Naive B cell (primary cell): ENCODE measurements at regions not wholly inside any gene's neighbourhood (a gene's known extent, or its start where the extent isn't known, plus 50 kb on each side); places are given as distances from the start of the nearest gene placed in this dataset.

Experiments
- ATAC-seq, 2 donors: fragments of 150-1000 bp; cut with Tn5 transposase; 2 replicates each; pipeline ENCODE4 v1.10.0; 2021; ENCODE audit warnings: low read depth in 2 of 2, mild to moderate bottlenecking in 2 of 2, moderate library complexity in 2 of 2
- DNase-seq: peaks from one replicate; pipeline ENCODE4 v3.0.0; 2022
- H3K27ac Mint-ChIP-seq, 6 donors: one replicate each; pipeline ENCODE4 v1.8.0; 2020 to 2022; ENCODE audit warnings: mild to moderate bottlenecking in 6 of 6, mixed read lengths in 6 of 6, moderate library complexity in 5 of 6, inconsistent platforms in 2 of 6
- H3K27me3 Mint-ChIP-seq, 3 donors: one replicate each; pipeline ENCODE4 v1.8.0; 2021 to 2022; ENCODE audit warnings: mixed read lengths in 3 of 3, mild to moderate bottlenecking in 1 of 3
- H3K36me3 Mint-ChIP-seq, 2 donors: one replicate each; pipeline ENCODE4 v1.8.0; 2020 to 2022; ENCODE audit warnings: mixed read lengths in 2 of 2, inconsistent platforms in 1 of 2, mild to moderate bottlenecking in 1 of 2
- H3K4me1 Mint-ChIP-seq, 3 donors: one replicate each; pipeline ENCODE4 v1.8.0; 2020 to 2022; ENCODE audit warnings: mixed read lengths in 3 of 3, inconsistent platforms in 1 of 3, mild to moderate bottlenecking in 1 of 3, moderate library complexity in 1 of 3
- H3K4me3 Mint-ChIP-seq, 8 donors: one replicate each; pipeline ENCODE4 v1.8.0; 2020 to 2022; ENCODE audit warnings: mild to moderate bottlenecking in 8 of 8, mixed read lengths in 8 of 8, moderate library complexity in 8 of 8, inconsistent platforms in 2 of 8
- H3K9me3 Mint-ChIP-seq, 7 donors: one replicate each; pipeline ENCODE4 v1.8.0; 2020 to 2022; ENCODE audit warnings: mixed read lengths in 7 of 7, mild to moderate bottlenecking in 5 of 7, inconsistent platforms in 2 of 7, moderate library complexity in 1 of 7

DNA sequence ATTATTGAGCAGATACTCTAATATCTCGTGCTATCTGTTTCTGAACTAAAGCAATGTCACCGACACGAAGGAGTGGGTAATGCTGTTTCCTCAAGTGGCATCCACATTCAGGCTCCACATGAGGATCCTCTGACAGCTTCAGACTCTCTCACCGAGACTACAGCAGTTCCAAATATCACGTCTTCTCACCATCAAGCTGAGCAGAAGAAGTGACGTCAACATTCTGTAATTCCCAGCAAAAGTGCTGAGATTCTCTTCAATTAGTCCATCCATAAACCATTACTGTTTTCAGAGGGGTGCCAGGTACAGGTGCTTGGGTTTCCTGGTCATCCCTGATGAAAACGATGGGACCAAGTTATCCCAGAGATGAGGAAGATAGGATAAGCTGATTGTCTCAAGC lies 110.0 kb upstream of the DACH1 start:
- Mint-ChIP-seq H3K9me3 (peaks cover 0 to 9% (median 1%) of the 10 kb centered on the region in 7 donors), H3K27me3 (peaks cover 0 to 4% (median 0%) of the 10 kb centered on the region in 3 donors), H3K4me1 (no peaks in the 10 kb centered on the region), H3K27ac (no peak overlapping the region), H3K4me3 (no peak overlapping the region), H3K36me3 (no peaks in the 10 kb centered on the region)
- ATAC-seq (no peak), DNase-seq (no peak)

DNA sequence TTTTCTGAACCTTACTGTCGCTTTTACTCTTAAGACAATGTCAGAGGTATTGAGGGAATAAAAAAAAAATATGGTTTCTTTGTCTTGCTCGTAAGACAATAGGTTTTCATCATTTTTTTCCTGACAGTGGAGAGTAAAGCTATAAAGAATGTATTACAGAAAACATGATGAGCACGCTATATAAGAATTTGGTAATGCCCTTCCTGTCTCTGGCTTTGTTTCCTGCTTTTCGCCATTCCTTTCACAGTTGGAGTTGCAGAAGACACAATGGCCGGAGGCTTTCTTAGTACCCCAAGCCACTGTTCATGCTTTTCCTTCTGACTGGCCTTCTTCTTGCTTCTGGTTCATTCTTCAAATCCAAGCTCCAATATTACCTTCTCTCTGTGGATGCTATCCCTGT lies 101.0 kb upstream of the DACH1 start:
- no peaks in the 10 kb centered on the region for H3K27me3 Mint-ChIP-seq
- H3K27ac Mint-ChIP-seq: no peak overlapping the region

DNA sequence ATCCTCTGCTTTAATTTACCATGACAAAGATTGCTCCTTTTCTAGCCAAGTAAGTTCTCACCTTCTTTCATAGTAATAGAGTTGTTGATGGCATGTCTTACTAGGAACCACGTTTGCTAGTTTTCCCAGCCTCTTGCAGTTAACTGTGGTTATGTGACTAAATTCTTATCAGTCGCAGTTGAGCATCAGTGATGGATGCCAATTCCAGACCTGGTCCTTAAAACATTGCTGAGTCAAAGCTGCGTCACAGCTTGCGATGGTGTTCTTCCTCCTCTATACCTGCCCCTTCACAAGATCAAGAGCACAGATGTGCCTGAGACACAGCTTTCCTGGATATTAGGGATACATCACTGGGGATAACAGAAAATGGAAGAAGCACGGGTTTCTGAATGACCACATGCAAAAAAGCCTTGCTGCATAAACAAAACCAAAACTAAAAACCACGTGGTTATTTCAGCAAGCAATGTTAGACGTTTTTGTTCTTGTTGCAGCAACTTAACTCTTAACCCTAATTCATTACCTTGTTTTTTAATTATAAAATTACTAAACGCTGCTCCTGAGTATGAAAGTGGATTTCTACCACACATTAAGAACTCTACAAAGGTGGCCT lies 97.6 kb upstream of the DACH1 start:
- Mint-ChIP-seq H3K9me3 (peaks cover 0 to 2% (median 0%) of the 10 kb centered on the region in 7 donors), H3K36me3 (no peaks in the 10 kb centered on the region), H3K27ac (peak overlapping the region in 3 of 6 donors; percentile 0 to 59 (median 3)), H3K4me1 (no peaks in the 10 kb centered on the region), H3K27me3 (no peaks in the 10 kb centered on the region), H3K4me3 (peak overlapping the region in 6 of 8 donors; percentile 3 to 56 (median 30))
- DNase-seq: no peak
- ATAC-seq: no peak

More for the DNA sequence above, 101.0 kb upstream of the DACH1 start:
- no peak for DNase-seq
- no peak for ATAC-seq
- Mint-ChIP-seq H3K4me1 (no peaks in the 10 kb centered on the region), H3K4me3 (no peak overlapping the region), H3K36me3 (no peaks in the 10 kb centered on the region), H3K9me3 (peaks cover 0 to 2% (median 0%) of the 10 kb centered on the region in 7 donors)

DNA sequence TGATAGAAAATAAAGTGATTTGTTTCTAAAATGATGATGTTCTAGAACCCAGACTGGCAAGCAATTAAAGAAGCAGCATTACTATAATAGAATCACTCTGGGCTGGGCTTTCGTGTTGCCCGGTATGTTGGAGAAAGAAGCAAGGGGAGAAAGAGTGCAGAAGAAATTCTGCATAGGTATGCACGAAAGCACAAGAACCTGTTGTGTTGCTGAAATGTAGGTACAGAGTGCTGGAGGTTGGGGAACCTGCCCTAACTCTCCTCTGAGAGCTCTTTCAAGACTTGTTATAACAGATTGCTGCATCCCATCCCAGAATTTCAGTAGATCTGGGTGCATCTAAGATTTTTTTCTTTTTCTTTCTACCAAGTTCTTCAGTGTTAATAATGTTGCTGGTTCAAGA lies 95.7 kb upstream of the DACH1 start:
- Mint-ChIP-seq H3K4me3 (no peak overlapping the region), H3K36me3 (no peaks in the 10 kb centered on the region), H3K4me1 (no peaks in the 10 kb centered on the region), H3K27ac (no peak overlapping the region), H3K9me3 (no peaks in the 10 kb centered on the region), H3K27me3 (no peaks in the 10 kb centered on the region)
- DNase-seq (no peak), ATAC-seq (no peak)

DNA sequence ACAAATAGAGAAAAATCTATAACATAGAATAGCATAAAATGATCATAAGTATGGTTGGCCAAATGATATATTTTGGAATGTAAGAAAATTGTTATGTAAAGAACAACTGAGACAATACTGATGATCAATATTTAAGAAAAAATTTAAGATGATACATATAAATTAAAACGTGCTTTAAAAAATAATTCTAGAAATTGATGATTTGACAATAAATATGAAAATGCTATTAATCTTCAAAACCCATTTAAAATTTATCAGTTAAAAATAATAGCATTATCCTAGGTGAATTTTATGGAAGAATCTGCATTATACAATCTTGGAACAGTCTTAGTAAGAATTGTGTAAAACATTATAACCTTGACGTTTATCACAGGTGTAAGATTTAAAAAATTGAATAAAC lies 95.1 kb upstream of the DACH1 start:
- no peak overlapping the region for H3K4me3 Mint-ChIP-seq
- no peak overlapping the region for H3K27ac Mint-ChIP-seq
- no peaks in the 10 kb centered on the region for H3K27me3 Mint-ChIP-seq
- ATAC-seq (no peak), DNase-seq (no peak)
- H3K36me3 Mint-ChIP-seq: no peaks in the 10 kb centered on the region
- no peaks in the 10 kb centered on the region for H3K4me1 Mint-ChIP-seq
- no peaks in the 10 kb centered on the region for H3K9me3 Mint-ChIP-seq

DNA sequence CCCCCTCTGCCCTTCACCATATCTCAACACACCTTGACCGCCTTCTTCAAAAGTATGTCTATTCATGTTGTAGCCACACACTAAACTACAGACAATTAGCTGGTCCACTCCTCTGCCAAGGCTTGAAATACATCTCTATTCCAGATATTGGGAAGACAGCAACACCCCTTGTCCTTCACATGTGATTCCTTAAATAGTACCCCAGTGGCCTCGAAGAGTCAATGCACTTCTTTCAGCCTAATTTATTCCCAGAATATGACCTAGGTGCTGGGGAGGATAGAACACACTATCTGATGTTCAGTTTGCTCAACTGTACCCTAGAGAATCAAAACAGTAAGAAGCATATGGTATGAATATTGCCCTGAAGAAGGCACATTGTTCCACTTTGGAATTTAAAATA lies 82.4 kb upstream of the DACH1 start:
- Mint-ChIP-seq H3K27ac (no peak overlapping the region), H3K9me3 (peaks cover 0 to 5% (median 1%) of the 10 kb centered on the region in 7 donors), H3K4me3 (no peak overlapping the region), H3K27me3 (no peaks in the 10 kb centered on the region), H3K36me3 (no peaks in the 10 kb centered on the region), H3K4me1 (no peaks in the 10 kb centered on the region)
- ATAC-seq (no peak), DNase-seq (no peak)

DNA sequence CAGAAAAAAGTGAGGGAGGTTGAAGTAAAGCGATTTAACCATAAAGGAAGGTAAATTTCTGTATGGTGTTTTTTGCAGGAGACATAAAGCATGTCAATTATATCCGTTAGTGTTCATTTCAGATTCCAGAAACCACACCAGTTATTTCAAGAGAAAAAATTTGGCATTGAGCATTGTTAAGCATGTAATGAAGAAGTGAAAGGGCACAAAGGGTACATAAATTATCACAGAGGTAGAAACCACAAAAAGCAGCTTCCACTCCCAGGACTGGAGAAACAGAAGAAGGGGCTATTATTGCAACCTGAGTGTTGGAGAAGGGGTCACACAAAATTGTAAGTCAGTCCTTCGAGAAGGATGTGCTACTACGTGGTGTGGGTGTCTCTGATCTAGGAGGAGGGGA lies 72.2 kb upstream of the DACH1 start:
- H3K36me3 Mint-ChIP-seq: no peaks in the 10 kb centered on the region
- H3K9me3 Mint-ChIP-seq: no peaks in the 10 kb centered on the region
- DNase-seq: no peak
- no peaks in the 10 kb centered on the region for H3K27me3 Mint-ChIP-seq
- H3K4me3 Mint-ChIP-seq: no peak overlapping the region
- no peaks in the 10 kb centered on the region for H3K4me1 Mint-ChIP-seq
- no peak for ATAC-seq
- H3K27ac Mint-ChIP-seq: peak overlapping the region in 1 of 6 donors; percentile 17

DNA sequence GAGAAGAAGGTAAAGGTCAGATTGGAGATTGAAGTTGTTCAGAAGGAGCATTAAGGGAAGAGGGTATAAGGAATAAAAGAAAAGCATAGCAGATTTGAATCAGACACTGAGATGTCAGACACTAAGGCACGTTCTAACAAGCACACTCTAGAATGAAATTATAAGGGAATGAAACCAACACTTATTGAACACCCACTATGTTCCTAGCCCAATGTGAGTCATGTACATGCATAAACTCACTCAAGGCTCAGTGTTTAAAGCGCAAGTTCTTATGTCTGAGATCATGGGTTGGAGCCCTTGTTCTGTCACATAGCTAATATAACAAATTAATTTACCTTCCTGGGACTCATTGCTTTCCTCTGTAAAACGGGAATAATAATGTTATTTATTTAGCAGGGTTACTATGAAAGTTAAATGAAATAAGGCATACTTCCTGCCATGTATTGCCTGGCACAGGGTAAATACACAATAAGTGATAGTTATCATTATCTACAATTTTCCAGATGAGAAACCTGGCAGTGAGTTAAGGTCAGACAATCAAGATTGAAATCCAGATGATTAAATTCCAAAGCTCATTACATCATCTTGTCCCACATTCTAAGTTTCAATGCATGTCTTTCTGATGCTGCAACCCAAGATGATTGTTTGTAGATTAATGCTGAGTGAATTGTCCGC lies 68.3 kb upstream of the DACH1 start:
- no peaks in the 10 kb centered on the region for H3K36me3 Mint-ChIP-seq
- no peaks in the 10 kb centered on the region for H3K4me1 Mint-ChIP-seq
- ATAC-seq (no peak), DNase-seq (no peak)
- H3K4me3 Mint-ChIP-seq: no peak overlapping the region
- H3K27ac Mint-ChIP-seq: no peak overlapping the region
- no peaks in the 10 kb centered on the region for H3K27me3 Mint-ChIP-seq
- H3K9me3 Mint-ChIP-seq: peaks cover 0 to 4% (median 0%) of the 10 kb centered on the region in 7 donors

DNA sequence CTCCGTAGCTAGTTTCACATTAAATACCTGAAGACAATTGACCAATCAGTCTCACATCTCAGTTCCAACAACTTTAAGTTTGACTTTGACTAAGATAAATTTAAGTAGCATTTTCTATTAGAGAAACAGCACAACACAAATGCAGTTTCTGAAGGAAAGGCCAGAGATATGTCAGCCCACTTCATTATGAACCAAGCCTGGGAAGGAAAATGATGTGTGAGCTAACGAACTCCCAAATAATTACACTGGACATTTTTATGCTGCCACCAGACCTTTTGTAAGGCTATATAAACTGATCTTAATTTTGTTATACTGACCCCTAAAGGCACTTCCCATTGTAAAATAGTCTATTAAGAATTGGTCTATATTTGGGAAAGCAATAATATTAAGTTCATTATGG lies 57.9 kb upstream of the DACH1 start:
- Mint-ChIP-seq H3K27ac (no peak overlapping the region), H3K4me1 (no peaks in the 10 kb centered on the region), H3K27me3 (no peaks in the 10 kb centered on the region), H3K9me3 (no peaks in the 10 kb centered on the region), H3K36me3 (no peaks in the 10 kb centered on the region), H3K4me3 (no peak overlapping the region)
- no peak for DNase-seq
- no peak for ATAC-seq

DNA sequence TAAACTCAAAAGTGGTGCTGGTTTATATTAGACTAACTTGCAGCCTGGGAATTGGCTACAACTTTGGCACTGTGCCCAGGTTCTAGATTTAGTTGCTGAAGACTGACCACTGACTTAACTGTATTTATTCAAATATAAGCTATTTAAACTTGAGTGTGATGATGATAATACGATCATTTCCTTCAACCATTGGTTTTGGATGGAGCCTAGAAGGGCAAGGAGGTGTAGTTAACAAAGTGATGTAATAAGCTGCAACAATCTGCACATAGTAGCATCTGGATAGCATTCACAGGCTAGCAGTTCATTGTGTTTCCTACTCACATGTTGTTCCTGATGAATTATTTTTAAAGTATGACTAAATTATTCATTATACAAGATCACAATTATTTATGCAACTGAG lies 55.2 kb upstream of the DACH1 start:
- DNase-seq (no peak), ATAC-seq (no peak)
- Mint-ChIP-seq H3K36me3 (no peaks in the 10 kb centered on the region), H3K9me3 (no peaks in the 10 kb centered on the region), H3K27me3 (no peaks in the 10 kb centered on the region), H3K4me3 (no peak overlapping the region), H3K4me1 (no peaks in the 10 kb centered on the region), H3K27ac (no peak overlapping the region)
